Progenitor cell of endocrine pancreas (in vitro differentiated cells): ENCODE measurements at regions not wholly inside any gene's neighbourhood (a gene's known extent, or its start where the extent isn't known, plus 50 kb on each side); places are given as distances from the start of the nearest gene placed in this dataset.

ENCODE experiments used
- DNase-seq: peaks from one replicate; pipeline ENCODE4 v3.0.0; 2021; ENCODE audit warnings: low spot score; ENCODE audit not compliant: unreplicated experiment
- H3K27ac Mint-ChIP-seq: 2 replicates; pipeline ENCODE4 v1.8.0; 2021; ENCODE audit warnings: mild to moderate bottlenecking, moderate library complexity, mixed read lengths
- H3K27me3 Mint-ChIP-seq: 2 replicates; pipeline ENCODE4 v1.8.0; 2021; ENCODE audit warnings: mixed read lengths
- H3K36me3 Mint-ChIP-seq: 2 replicates; pipeline ENCODE4 v1.8.0; 2022; ENCODE audit warnings: mixed read lengths; ENCODE audit not compliant: insufficient read depth
- H3K4me1 Mint-ChIP-seq: 2 replicates; pipeline ENCODE4 v1.8.0; 2021; ENCODE audit warnings: low read depth, mixed read lengths
- H3K4me3 Mint-ChIP-seq: 2 replicates; pipeline ENCODE4 v1.8.0; 2021; ENCODE audit warnings: low read depth, mild to moderate bottlenecking, moderate library complexity, mixed read lengths
- H3K9me3 Mint-ChIP-seq: 2 replicates; pipeline ENCODE4 v1.8.0; 2021; ENCODE audit warnings: low read depth, mixed read lengths
- TF ChIP-seq, protein P1 (sequence below): fragments of 200-600 bp; sonication (generic); IDR thresholded peaks from one replicate; pipeline ENCODE4 v1.5.0; 2021; ENCODE audit warnings: antibody characterized with exemption, mild to moderate bottlenecking; ENCODE audit not compliant: unreplicated experiment

- H3K4me1 Mint-ChIP-seq = no peaks in the 10 kb centered on the region
- TF ChIP-seq, protein P1, sequence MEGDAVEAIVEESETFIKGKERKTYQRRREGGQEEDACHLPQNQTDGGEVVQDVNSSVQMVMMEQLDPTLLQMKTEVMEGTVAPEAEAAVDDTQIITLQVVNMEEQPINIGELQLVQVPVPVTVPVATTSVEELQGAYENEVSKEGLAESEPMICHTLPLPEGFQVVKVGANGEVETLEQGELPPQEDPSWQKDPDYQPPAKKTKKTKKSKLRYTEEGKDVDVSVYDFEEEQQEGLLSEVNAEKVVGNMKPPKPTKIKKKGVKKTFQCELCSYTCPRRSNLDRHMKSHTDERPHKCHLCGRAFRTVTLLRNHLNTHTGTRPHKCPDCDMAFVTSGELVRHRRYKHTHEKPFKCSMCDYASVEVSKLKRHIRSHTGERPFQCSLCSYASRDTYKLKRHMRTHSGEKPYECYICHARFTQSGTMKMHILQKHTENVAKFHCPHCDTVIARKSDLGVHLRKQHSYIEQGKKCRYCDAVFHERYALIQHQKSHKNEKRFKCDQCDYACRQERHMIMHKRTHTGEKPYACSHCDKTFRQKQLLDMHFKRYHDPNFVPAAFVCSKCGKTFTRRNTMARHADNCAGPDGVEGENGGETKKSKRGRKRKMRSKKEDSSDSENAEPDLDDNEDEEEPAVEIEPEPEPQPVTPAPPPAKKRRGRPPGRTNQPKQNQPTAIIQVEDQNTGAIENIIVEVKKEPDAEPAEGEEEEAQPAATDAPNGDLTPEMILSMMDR = no peak
- H3K36me3 Mint-ChIP-seq = no peaks in the 10 kb centered on the region
- no peak for DNase-seq
- no peaks in the 10 kb centered on the region for H3K9me3 Mint-ChIP-seq
- H3K27me3 Mint-ChIP-seq = peaks cover 19% of the 10 kb centered on the region
- H3K27ac Mint-ChIP-seq = no peak overlapping the region
- H3K4me3 Mint-ChIP-seq = no peak overlapping the region
These were observed 209.2 kb upstream of the SHH start for GRCh38 chr7:156021471-156021870.

DNA sequence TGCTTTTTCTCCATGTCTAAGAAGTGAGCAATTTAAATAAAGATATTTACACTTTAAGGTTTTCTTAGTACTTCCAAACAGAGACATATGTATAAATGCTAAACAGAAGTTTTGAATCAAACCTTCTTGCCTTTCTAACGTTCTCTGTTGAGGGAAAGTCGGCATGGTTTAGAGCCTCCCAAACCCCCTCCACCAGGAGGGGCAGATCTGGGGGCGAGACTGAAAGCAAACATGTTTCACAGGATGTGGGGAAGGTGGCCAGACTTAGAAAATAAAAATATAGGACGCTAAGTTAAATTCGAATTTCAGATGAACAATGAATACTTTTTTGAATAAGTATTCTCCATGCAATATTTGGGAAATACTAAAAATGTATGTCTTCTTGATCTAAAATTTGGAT lies 208.3 kb upstream of the SHH start:
- no peak for DNase-seq
- H3K27me3 Mint-ChIP-seq = peaks cover 22% of the 10 kb centered on the region
- no peaks in the 10 kb centered on the region for H3K9me3 Mint-ChIP-seq
- TF ChIP-seq, protein P1 = no peak
- H3K4me1 Mint-ChIP-seq = no peaks in the 10 kb centered on the region
- no peak overlapping the region for H3K27ac Mint-ChIP-seq
- H3K36me3 Mint-ChIP-seq = no peaks in the 10 kb centered on the region
- no peak overlapping the region for H3K4me3 Mint-ChIP-seq

- DNase-seq = no peak
- TF ChIP-seq, protein P1 = no peak
- no peaks in the 10 kb centered on the region for H3K4me1 Mint-ChIP-seq
- no peaks in the 10 kb centered on the region for H3K36me3 Mint-ChIP-seq
- no peak overlapping the region for H3K4me3 Mint-ChIP-seq
- H3K27ac Mint-ChIP-seq = no peak overlapping the region
- H3K27me3 Mint-ChIP-seq = peaks cover 26% of the 10 kb centered on the region
- no peaks in the 10 kb centered on the region for H3K9me3 Mint-ChIP-seq
These were observed 207.7 kb upstream of the SHH start for GRCh38 chr7:156019776-156020565.

- Mint-ChIP-seq H3K9me3 (no peaks in the 10 kb centered on the region), H3K27me3 (peaks cover 29% of the 10 kb centered on the region), H3K27ac (no peak overlapping the region), H3K4me3 (no peak overlapping the region), H3K4me1 (no peaks in the 10 kb centered on the region), H3K36me3 (no peaks in the 10 kb centered on the region)
- no peak for DNase-seq
- TF ChIP-seq, protein P1 = no peak
These were observed 207.0 kb upstream of the SHH start for GRCh38 chr7:156019308-156019707.

GRCh38 chr7:156017916-156018700 lies 205.8 kb upstream of the SHH start:
- H3K27ac Mint-ChIP-seq = no peak overlapping the region
- H3K4me3 Mint-ChIP-seq = no peak overlapping the region
- DNase-seq = no peak
- H3K4me1 Mint-ChIP-seq = no peaks in the 10 kb centered on the region
- H3K9me3 Mint-ChIP-seq = peaks cover 3% of the 10 kb centered on the region
- TF ChIP-seq, protein P1 = no peak
- no peaks in the 10 kb centered on the region for H3K36me3 Mint-ChIP-seq
- H3K27me3 Mint-ChIP-seq = peaks cover 32% of the 10 kb centered on the region
